ENCODE measurements at regions not wholly inside any gene's neighbourhood (a gene's known extent, or its start where the extent isn't known, plus 50 kb on each side); places are given as distances from the start of the nearest gene placed in this dataset.
"Not testable (repeated sequence)": the region's sequence is repeated elsewhere in the genome, so short reads cannot be mapped to it uniquely, and the experiment has no call there.

DNA sequence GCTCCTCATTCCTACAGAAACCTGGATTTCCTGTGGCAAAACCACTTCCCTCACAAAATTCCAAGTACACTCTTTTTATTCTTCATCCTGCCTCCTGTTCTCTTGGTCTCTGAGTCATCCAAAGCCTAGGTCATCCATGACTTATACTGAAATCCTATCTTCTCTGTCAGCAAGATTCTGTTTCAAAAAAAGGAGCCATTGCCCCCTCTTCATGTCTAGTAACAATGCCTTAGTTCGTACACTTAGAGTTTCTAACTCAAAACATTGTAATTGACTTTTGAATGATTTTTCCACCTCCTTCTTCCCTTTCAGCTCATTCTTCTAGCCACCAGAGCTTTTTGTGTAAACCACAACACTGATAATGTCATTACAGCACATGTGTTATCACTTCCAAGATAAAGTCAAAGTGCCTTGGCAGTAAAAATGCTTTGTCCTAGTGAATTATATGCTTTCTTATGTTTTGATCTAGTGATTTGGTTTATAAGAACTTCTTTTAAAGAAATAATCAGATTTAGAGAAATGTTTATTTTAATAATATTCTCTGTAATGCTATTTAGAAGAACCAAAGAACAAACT is 256.5 kb upstream of the NECTIN3 start:
- in situ Hi-C loops (cut with MboI; ENCODE audit: low pct_unique_long_range_greater_than_20kb, low sequenced_read_pairs) = no loop called here
- no peak for DNase-seq

DNA sequence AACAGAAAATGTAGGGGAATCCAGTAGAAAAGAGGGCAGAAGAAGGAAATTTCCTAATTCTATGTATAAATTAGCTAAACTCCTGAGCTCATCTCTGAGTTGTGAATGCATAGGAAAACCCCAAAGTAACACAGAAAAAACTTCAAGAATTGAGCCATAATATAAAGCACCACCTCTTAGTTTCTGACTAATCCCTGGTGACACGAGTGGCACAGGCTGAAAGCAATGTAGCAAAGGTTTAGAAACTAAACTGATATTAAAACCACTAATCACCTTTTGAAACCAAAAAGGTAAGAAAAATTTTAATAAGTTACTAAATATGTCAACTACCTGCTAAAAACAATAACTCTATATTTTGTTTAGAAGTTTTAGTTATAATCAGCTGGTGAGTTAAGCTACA is 255.6 kb upstream of the NECTIN3 start:
- in situ Hi-C loops (cut with MboI; ENCODE audit: low pct_unique_long_range_greater_than_20kb, low sequenced_read_pairs) = no loop called here
- DNase-seq = no peak

DNA sequence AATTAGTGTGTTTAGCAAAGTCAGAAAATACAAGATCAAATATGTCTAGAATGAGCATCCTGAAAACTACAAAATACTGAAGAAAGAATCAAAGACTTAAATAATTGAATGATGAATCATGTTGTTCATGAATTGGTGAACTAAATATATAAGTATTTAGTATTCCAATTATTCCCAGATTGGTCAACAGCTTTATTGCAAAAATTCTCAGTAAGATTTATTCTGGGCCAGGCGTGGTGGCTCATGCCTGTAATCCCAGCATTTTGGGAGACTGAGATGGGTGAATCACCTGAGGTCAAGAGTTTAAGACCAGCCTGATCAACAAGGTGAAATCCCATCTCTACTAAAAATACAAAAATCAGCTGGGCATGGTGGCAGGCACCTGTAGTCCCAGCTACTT is 250.0 kb upstream of the NECTIN3 start:
- in situ Hi-C loops (cut with MboI; ENCODE audit: low pct_unique_long_range_greater_than_20kb, low sequenced_read_pairs) = no loop called here
- DNase-seq = no peak

DNA sequence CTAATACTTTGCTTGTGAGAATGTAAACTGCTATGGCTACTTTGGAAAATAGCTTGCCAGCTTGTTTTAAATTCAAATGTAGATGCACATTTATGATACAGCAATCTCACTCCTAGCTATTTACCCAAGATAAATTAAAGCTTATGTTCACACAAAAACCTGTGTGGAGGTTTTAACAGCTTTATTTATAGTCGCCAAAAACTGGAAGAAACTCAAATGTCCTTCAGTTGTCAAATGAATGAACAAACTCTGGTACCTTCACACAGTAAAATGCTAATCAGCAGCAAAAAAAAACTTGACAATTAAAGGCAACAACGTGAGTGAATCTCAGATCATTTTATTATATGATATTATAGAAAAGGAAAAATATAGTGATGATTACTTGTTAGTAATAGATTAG is 248.6 kb upstream of the NECTIN3 start:
- in situ Hi-C loops (cut with MboI; ENCODE audit: low pct_unique_long_range_greater_than_20kb, low sequenced_read_pairs) = no loop called here
- DNase-seq = no peak

DNA sequence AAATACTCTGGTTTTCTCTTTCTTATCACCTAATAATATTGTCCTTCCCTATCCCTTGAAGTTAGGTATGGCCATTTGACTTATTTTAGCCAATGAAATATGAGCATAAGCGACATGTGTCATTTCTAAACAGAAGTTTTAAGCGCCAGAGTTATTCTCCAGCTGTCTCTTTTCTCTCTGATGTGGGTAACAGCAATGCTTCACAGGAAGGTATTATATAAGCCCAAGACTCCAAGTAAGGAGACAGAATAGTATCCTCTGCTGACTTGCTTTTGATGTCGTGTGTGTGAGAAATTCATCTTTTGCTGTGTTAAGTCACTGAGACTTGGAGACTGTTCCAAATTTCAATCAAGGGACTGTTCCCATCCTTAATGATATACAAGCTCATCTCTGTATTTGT is 224.6 kb upstream of the NECTIN3 start:
- no peak for DNase-seq
- in situ Hi-C loops (cut with MboI; ENCODE audit: low pct_unique_long_range_greater_than_20kb, low sequenced_read_pairs) = no loop called here

DNA sequence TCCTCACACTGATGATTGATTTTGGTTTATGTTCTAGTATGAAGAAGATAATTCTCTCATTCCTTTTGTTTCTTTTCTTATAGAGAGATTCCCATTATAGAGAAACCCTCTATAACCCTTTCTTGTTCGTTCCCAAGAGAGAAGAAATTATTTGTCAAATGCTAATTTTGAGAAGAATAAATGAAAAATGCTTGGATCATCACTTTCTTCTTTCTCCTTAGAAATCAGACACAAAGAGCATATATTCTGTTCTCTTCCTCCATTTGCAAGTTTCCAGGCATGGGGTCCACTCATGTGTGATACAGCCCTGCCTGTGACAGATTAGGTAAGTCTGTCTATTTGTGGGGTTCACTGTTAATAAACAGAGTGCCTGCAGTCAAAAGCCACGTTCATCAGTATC is 222.6 kb upstream of the NECTIN3 start:
- in situ Hi-C loops (cut with MboI; ENCODE audit: low pct_unique_long_range_greater_than_20kb, low sequenced_read_pairs) = no loop called here
- DNase-seq = no peak

DNA sequence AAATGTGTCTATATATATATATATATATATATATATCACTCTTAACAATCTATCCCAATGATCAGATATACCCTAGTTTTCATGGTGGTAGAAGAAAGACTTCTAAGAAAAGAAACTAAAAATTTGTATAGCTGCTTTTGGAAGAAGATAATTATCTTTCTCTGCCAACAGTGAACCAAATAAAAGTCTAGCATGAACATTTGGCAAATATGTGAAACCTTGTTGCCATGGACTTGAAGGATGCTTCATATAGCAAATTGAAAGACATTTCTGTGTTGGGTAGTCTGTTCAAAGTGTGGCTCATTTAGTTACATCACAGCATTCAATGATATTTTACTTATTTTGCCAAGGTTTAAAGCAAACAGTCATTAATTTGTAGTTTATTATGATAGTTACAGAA is 219.9 kb upstream of the NECTIN3 start:
- in situ Hi-C loops (cut with MboI; ENCODE audit: low pct_unique_long_range_greater_than_20kb, low sequenced_read_pairs) = no loop called here
- no peak for DNase-seq

DNA sequence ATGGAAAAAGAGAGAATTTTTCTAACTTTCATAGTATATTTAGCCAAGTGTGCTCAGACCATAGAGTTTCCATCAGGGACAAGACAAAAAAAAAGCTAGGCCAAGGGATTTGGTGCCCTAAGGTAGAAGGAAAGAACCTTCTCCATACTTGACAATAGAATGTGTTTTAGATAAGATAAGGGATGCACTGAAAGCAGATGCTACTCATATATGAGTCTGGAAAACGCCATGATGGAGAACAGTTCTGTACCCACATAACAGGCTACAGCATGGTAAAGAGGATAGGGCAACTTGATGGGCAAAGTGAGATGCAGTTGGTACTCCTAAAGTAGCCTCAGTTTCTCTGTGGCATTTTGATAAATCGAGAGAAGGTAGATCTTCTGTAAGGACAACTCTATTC is 216.4 kb upstream of the NECTIN3 start:
- DNase-seq = no peak
- in situ Hi-C loops (cut with MboI; ENCODE audit: low pct_unique_long_range_greater_than_20kb, low sequenced_read_pairs) = no loop called here

DNA sequence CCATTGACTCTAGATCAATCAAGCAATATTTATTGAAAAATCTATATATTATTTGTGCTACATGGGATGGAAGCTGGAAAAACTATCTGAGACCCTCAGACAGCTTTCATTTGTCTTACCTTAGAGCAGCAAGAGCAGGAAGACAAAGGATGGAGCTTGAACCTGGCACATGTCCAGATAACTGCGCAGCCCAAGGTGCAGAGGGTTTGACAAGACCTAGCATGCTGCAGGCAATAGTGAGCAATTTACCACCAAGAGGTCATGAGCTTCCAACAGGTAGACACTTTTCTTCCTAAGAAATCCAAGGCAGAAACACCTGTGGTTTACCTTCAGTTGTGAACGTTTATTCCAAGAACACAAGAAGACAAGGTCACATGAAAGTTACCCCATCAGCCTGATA is 214.7 kb upstream of the NECTIN3 start:
- no peak for DNase-seq
- in situ Hi-C loops (cut with MboI; ENCODE audit: low pct_unique_long_range_greater_than_20kb, low sequenced_read_pairs) = no loop called here

DNA sequence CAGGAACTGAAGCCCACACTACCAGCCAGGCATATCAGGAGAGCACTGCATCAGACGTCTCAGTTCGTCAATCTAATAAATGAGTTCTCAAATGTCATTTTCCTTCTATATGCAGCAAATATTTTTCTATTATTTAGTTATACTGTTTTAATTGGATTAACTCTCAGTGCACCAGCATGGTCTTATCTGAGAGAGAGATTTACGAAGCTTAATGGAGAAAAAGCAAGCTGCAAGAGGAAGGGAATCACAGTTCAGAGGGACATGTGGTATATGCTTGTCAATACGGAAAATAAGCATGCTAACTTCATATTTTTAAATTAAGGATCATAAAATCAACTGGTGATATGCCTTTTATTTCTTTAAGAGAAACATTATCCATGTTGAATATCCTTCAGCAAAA is 213.1 kb upstream of the NECTIN3 start:
- in situ Hi-C loops (cut with MboI; ENCODE audit: low pct_unique_long_range_greater_than_20kb, low sequenced_read_pairs) = no loop called here
- DNase-seq = no peak

DNA sequence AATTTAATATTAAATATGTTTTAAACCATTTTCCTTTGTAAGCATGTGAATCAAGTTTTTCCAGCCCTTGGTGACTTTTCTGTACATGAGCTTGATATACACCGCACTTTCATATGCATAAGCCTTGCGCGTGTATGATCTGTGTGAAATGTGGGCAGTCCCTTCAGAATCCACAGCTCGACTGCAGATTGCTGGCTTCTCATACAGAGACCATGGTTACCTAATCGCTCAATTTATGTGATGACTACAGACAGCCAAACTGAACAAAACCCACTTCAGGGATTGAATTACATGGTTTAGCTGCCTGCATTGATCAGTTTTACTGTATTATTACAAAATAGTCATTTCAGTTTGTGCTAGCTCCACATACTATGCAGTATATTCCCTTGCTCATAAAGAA is 212.3 kb upstream of the NECTIN3 start:
- DNase-seq = no peak
- in situ Hi-C loops (cut with MboI; ENCODE audit: low pct_unique_long_range_greater_than_20kb, low sequenced_read_pairs) = no loop called here

DNA sequence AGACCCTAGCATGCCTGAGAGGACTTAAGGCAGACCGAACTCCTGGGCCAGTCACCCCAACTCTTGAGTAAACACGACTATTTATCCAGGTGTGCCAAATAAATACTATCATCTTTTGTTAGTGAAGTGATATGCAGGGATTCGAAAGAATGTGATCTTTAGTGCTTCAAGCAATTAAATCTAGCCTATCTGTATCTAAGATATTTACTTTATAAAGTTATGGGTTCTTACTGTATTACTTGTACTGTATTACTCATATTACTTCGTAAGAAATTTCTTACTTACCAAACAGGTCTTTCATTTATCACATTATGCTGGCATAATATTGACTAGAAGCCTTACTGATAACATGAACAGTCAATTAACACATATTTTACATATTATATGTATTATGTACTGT is 211.6 kb upstream of the NECTIN3 start:
- no peak for DNase-seq
- in situ Hi-C loops (cut with MboI; ENCODE audit: low pct_unique_long_range_greater_than_20kb, low sequenced_read_pairs) = no loop called here

DNA sequence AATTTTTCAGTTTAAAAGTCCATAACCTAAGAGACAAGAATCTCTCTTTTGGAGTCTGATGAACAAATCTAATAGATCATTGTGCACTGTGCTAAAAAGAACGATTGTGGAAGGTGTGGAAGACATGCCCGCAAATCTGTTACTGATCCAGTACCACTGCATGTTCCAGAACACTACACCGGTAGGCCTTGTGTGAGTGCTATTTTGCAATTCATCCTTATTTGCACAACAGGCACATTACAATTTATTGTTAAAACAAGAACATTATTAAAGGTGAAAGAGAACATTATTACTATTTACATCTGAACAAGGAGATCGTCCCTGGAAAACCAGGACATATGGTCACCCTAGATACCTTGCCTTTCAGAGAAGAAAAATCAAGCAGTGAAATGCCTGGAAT is 205.7 kb upstream of the NECTIN3 start:
- in situ Hi-C loops (cut with MboI; ENCODE audit: low pct_unique_long_range_greater_than_20kb, low sequenced_read_pairs) = no loop called here
- DNase-seq = no peak

DNA sequence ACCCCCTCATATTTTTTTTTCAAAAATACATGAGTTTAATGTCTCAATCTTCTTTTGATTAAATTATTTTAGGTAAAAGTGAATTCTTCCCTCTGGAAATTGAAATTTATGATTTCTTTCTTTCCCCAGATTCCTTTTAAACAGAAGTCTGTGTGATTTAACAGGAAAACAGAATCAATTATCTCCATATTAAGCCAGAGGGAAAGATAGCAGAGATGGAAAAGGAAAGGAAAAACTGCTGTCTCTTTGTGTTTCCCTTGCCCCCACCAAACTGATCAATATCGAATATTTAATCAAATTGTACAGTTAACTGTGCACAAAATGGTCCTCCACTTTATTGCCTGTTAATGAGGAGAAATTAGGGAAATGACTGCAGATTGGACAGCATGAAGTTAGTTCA is 203.5 kb upstream of the NECTIN3 start:
- in situ Hi-C loops (cut with MboI; ENCODE audit: low pct_unique_long_range_greater_than_20kb, low sequenced_read_pairs) = no loop called here
- no peak for DNase-seq

DNA sequence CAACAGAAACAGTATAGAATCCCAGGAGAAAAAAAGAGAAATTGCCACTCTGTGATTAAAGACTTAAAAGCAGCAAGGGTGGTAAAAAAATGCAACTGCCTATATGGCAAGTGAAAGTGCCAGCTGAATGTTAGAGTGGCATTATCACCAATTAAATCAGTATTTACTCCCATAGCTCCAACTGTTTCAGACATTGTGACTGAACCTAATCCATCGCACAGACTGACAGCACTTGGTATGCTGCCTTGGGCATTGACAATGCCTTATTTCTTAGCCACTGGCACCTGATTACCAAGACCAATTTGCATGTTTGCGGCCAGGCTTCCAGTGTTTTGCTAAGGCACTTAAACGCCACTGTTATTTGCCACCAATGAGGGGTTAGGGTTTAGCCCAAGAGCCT is 201.9 kb upstream of the NECTIN3 start:
- no peak for DNase-seq
- in situ Hi-C loops (cut with MboI; ENCODE audit: low pct_unique_long_range_greater_than_20kb, low sequenced_read_pairs) = no loop called here

DNA sequence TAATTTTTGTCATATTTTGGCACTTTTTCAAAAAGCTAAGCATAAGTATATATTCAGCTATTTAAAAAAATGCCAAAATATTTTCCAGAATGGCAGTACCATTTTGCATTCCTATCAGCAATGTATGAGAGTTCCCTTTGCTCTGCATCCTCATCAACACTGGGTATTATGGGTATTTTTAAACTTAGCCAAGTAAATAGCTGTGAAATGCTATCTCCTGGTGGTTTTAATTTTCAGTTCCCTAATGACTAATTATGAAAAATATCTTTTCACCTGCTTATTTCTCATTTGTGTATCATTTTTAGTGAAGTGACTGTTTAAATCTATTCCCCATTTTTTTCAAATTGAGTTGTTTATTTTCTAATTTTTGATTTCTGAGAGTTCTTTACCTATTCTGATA is 199.7 kb upstream of the NECTIN3 start:
- DNase-seq = no peak
- in situ Hi-C loops (cut with MboI; ENCODE audit: low pct_unique_long_range_greater_than_20kb, low sequenced_read_pairs) = no loop called here

DNA sequence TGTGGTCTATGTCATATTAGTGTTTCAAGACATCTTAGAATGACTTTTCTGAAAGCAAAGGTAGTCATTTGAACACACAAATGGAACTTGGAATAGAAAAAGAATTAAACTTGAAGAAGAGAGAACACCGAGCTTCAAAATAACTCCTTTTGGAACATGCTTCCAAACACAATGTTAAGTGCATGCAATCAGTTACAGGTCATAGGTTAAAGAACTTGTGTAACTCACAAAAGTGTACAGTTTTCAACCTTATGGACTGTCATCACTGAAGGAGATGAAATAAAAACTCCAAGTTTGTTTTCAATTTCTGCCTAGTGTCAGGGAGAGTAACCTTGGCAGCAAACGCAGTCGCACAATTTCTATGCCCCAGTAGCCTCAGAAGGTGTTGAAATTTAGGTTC is 192.9 kb upstream of the NECTIN3 start:
- DNase-seq = no peak
- in situ Hi-C loops (cut with MboI; ENCODE audit: low pct_unique_long_range_greater_than_20kb, low sequenced_read_pairs) = no loop called here

DNA sequence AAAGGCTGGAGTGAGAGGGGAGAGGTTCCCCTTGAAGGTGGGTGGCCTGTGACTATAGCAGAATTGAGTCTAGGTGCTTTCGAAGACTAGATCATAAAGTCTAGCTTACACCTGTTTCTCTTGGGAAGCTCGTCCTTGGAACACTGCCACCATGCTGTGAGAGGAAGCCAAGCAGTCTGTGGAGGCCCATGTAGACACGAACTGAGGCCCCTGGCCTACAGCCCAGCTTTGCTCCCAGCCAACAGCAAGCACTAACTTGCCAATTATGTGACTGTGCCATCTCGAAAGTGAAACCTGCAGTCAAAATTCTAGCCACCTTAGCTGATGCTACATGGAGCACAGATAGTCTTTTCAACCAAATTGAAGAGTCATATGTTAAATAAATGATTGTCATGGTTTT is 190.5 kb upstream of the NECTIN3 start:
- in situ Hi-C loops (cut with MboI; ENCODE audit: low pct_unique_long_range_greater_than_20kb, low sequenced_read_pairs) = no loop called here
- peak; percentile 9 for DNase-seq

DNA sequence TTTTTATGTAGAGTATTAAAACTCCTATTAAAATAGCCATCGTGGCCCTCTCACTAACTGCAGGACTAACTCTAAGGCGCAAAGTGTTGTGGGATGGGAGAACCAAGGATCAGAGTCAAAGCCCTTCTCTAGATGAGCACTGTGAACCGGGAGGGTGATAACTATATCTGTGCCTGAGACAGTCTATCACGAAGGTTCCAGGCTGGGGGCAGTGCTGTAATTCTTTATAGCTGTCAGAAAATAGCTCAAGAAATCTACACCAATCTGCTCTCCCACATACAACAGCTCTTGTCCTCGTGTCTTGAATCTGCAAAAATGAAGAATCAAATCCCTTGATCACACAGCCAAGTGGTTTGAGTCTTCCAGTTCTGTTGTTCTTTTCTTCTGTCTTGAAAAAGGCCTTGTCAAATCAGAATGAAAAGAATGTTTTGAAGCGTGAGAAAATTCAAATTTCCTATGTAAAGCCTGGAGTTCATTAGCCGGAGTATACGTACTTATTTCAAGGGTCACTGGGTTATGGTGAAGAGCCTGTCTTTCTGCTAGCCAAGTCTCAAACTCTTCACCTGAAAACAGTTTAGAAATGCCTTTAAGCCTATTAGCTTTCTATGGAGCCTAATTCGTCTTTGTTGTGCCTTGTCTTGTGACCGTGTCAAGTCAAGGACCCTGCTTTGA is 185.3 kb upstream of the NECTIN3 start:
- in situ Hi-C loops (cut with MboI; ENCODE audit: low pct_unique_long_range_greater_than_20kb, low sequenced_read_pairs) = no loop called here
- no peak for DNase-seq

DNA sequence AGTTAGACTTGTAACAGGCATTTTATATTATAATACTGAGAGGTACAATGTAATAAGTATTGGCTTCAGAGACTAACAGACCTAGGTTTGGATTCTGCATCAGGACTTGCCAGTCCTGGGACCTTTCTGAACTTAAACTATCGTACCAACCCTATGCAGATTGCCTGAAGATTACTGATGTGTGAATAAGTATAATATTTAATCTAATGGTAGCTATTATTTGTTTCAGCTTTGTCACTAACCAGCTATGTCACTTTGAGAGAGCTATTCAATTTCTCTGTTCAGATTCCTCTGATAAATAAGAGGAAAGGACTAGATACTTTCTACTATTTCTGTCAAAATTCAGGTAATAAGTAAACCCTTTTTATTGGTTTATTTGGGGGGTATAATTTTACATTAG is 184.4 kb upstream of the NECTIN3 start:
- in situ Hi-C loops (cut with MboI; ENCODE audit: low pct_unique_long_range_greater_than_20kb, low sequenced_read_pairs) = no loop called here
- DNase-seq = no peak

DNA sequence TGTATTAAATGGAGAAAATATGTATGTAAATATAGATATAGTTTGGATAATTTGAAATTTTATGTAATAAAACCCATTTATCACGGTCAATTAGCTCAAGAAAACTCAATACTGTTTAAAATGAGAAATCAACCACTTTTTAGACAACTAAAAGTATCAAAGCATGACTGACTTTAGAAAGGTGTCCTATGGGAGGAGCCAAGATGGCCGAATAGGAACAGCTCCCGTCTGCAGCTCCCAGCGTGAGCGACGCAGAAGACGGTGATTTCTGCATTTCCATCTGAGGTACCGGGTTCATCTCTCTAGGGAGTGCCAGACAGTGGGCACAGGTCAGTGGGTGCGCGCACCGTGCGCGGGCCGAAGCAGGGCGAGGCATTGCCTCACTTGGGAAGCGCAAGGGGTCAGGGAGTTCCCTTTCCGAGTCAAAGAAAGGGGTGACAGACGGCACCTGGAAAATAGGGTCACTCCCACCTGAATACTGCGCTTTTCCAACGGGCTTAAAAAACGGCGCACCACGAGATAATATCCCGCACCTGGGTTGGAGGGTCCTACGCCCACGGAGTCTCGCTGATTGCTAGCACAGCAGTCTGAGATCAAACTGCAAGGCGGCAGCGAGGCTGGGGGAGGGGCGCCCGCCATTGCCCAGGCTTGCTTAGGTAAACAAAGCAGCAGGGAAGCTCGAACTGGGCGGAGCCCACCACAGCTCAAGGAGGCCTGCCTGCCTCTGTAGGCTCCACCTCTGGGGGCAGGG is 182.8 kb upstream of the NECTIN3 start:
- DNase-seq; in situ Hi-C loops (cut with MboI; ENCODE audit: low pct_unique_long_range_greater_than_20kb, low sequenced_read_pairs): not testable (repeated sequence)
